ENCODE measurements at regions not wholly inside any gene's neighbourhood (a gene's known extent, or its start where the extent isn't known, plus 50 kb on each side); places are given as distances from the start of the nearest gene placed in this dataset.

DNA sequence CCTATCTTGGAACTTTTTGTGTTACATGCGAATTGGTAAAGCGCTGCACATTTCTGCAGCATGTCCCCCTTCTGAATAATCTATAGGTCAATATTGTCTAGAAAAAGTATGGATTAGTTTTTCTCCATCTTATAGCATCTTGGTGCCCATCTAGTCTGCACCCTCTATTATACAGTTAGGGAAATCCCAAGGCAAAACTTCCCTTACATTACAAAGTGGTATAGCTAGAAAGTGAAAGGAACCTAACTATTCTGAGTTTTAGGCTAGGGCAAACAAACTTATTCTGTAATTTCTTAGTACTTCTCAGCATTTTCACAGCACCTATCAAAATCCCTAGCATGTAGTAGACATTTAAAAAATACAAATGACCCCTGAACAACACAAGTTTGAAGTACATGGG, 133.5 kb upstream of the CCDC28A start:
- Mint-ChIP-seq H3K9me3 (no peaks in the 10 kb centered on the region), H3K27me3 (ENCODE audit: low read depth) (peaks cover 17% of the 10 kb centered on the region), H3K27ac (no peak overlapping the region), H3K4me3 (no peak overlapping the region), H3K36me3 (ENCODE audit: insufficient read depth in 2 of 2) (no peaks in the 10 kb centered on the region), H3K4me1 (ENCODE audit: low read depth) (no peaks in the 10 kb centered on the region)
- DNase-seq: no peak
- no peak for ATAC-seq (replicated peaks in 1 of 2)

DNA sequence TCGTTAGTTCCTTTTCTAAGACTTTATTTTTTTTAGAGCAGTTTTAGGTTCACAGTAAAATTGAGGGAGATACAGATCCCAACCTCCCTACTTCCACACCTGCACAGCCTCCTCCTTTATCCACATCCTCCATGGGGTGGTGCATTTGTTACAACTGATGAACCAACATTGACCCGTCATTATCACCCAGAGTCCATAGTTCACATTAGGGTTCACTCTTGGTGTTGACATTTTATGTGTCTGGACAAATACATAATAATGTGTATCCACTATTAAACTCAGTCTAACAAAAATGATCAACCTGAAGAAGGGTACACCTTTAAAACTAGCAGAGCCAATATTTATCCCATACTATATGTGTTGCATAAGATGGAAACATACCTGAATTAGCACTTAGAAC, 130.4 kb upstream of the CCDC28A start:
- H3K36me3 Mint-ChIP-seq (ENCODE audit: insufficient read depth in 2 of 2): no peaks in the 10 kb centered on the region
- DNase-seq (no peak), ATAC-seq (replicated peaks in 1 of 2) (no peak)
- H3K27me3 Mint-ChIP-seq (ENCODE audit: low read depth): no peaks in the 10 kb centered on the region
- no peak overlapping the region for H3K27ac Mint-ChIP-seq
- no peaks in the 10 kb centered on the region for H3K9me3 Mint-ChIP-seq
- H3K4me3 Mint-ChIP-seq: no peak overlapping the region
- no peaks in the 10 kb centered on the region for H3K4me1 Mint-ChIP-seq (ENCODE audit: low read depth)

DNA sequence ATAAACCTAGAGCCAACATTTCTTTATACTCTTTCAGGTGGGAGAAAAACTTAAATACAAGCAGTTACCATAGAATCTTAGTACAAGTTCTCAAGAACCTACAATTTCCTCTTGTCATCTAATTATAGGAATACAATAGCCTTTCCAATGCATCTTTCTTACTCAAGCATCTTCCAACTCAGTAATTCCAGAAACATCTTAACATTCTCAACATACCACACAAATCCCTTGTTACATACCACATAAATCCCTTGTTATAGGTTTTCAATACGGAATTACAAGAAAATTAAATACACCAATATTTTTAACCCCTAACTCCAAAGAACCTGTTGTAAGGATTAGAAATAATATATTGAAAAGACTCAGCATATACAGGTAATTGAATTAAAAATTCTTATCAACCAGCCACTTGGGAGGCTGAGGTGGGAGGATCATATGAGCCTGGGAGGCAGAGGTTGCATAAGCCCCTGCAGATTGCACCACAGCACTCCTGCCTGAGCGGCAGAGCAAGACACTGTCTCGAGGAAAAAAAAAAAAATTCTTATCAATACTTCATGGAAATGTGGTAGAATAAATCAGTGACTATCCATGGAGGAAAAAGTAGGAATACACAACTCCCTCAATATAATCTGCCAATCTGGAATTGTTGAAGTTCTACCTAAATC, 127.5 kb upstream of the CCDC28A start:
- Mint-ChIP-seq H3K4me1 (ENCODE audit: low read depth) (no peaks in the 10 kb centered on the region), H3K27ac (no peak overlapping the region), H3K9me3 (no peaks in the 10 kb centered on the region), H3K36me3 (ENCODE audit: insufficient read depth in 2 of 2) (no peaks in the 10 kb centered on the region), H3K27me3 (ENCODE audit: low read depth) (no peaks in the 10 kb centered on the region), H3K4me3 (no peak overlapping the region)
- ATAC-seq (replicated peaks in 1 of 2) (no peak), DNase-seq (no peak)

DNA sequence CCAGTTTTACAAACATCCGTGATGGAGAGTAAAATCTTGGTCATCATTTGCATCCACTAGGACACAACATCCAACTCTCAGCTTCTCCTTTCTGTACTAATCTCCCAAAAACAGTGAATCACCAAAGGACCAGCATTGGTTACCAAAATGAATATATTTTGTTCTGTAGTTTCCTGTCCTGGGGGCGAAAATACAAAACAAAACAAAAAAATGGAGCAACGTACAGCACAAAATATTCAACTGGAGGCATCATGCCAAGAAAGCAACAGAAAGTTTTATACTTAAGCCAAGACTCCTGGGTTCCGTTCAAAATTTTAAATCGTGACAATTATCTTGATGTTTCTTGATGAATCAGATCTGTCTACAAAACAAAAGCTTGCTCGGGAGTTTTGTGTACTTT, 126.6 kb upstream of the CCDC28A start:
- H3K4me1 Mint-ChIP-seq (ENCODE audit: low read depth): no peaks in the 10 kb centered on the region
- DNase-seq: no peak
- ATAC-seq (replicated peaks in 1 of 2): no peak
- H3K27me3 Mint-ChIP-seq (ENCODE audit: low read depth): no peaks in the 10 kb centered on the region
- H3K27ac Mint-ChIP-seq: no peak overlapping the region
- no peaks in the 10 kb centered on the region for H3K36me3 Mint-ChIP-seq (ENCODE audit: insufficient read depth in 2 of 2)
- no peaks in the 10 kb centered on the region for H3K9me3 Mint-ChIP-seq
- no peak overlapping the region for H3K4me3 Mint-ChIP-seq

DNA sequence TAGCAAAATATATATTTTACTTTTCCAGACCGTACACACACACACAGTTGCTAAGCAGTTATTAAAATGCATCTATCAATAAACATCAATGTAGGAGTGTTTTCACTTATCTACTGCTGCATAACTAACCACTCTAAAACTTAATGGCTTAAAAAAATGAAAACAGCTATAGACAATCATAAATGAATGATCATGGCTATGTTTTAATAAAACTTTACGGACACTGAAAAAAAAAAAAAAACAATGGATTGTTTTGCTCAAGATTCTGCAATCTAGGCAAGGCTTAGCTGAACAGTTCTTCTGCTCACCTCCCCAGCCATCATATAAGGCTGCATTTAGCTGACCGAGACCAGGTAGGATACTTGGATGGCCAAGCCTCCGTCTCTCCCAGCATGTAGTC, 125.4 kb upstream of the CCDC28A start:
- Mint-ChIP-seq H3K4me3 (no peak overlapping the region), H3K36me3 (ENCODE audit: insufficient read depth in 2 of 2) (no peaks in the 10 kb centered on the region), H3K27ac (no peak overlapping the region), H3K9me3 (no peaks in the 10 kb centered on the region), H3K27me3 (ENCODE audit: low read depth) (peaks cover 8% of the 10 kb centered on the region), H3K4me1 (ENCODE audit: low read depth) (peaks cover 1% of the 10 kb centered on the region)
- ATAC-seq (replicated peaks in 1 of 2) (no peak), DNase-seq (no peak)

DNA sequence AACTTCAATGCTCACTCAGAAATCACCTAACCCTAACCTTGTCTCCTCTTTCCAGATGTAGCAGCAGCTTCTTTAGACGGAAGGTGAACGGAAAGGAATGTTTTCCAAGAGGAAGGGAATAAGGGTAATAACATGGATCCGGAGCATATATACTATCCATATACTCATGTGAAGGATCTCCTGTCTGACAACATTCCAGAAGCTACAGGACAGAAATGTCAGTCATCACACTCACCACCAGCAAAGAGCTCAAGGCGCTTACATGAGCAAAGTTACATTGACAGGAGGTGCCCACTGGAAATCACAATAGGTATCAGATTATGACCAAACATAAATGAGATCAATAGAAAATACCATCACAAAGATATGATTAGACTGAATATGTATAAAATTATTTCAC, 122.1 kb upstream of the CCDC28A start:
- peaks cover 26% of the 10 kb centered on the region for H3K4me1 Mint-ChIP-seq (ENCODE audit: low read depth)
- no peak overlapping the region for H3K27ac Mint-ChIP-seq
- no peak for ATAC-seq (replicated peaks in 1 of 2)
- no peak overlapping the region for H3K4me3 Mint-ChIP-seq
- no peaks in the 10 kb centered on the region for H3K36me3 Mint-ChIP-seq (ENCODE audit: insufficient read depth in 2 of 2)
- H3K27me3 Mint-ChIP-seq (ENCODE audit: low read depth): peaks cover 32% of the 10 kb centered on the region
- no peak for DNase-seq
- H3K9me3 Mint-ChIP-seq: no peaks in the 10 kb centered on the region

DNA sequence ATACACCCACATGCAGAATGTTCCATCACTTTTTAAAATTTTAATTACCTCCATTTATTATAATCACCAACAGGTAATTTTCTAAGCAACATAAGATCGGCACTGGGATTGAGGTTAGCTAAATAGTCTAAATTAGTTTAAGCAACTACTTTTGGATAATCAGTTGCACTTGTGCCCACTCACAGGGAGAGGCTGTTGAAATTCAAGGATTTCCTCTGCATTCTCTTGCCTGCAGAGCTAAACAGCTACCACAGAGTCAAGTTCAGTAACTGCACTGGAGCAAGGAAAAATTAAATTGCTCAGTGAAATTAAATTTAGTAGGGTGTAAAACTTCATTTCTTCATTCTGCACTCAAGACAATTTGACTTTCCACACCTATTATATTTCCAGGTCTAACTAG, 120.7 kb upstream of the CCDC28A start:
- DNase-seq (no peak), ATAC-seq (replicated peaks in 1 of 2) (no peak)
- H3K9me3 Mint-ChIP-seq: no peaks in the 10 kb centered on the region
- peaks cover 26% of the 10 kb centered on the region for H3K4me1 Mint-ChIP-seq (ENCODE audit: low read depth)
- no peak overlapping the region for H3K4me3 Mint-ChIP-seq
- peaks cover 41% of the 10 kb centered on the region for H3K27me3 Mint-ChIP-seq (ENCODE audit: low read depth)
- H3K36me3 Mint-ChIP-seq (ENCODE audit: insufficient read depth in 2 of 2): no peaks in the 10 kb centered on the region
- no peak overlapping the region for H3K27ac Mint-ChIP-seq

DNA sequence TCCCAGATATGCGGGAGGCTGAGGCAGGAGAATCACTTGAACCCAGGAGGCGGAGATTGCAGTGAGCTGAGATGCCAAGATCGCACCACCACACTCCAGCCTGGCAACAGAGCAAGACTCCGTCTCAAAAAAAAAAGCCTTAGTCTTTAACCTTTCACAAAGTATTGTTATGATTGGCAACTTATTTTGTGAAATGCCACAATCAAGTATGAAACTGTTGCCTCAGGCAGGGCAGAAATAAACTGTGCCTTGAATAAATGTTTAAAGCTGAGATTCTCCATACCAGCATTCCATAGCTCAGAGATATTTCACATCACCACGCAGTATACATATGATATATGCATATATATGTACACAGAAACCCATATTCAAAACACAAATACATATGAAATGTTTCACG, 120.1 kb upstream of the CCDC28A start:
- Mint-ChIP-seq H3K27ac (no peak overlapping the region), H3K27me3 (ENCODE audit: low read depth) (peaks cover 41% of the 10 kb centered on the region), H3K4me3 (no peak overlapping the region), H3K36me3 (ENCODE audit: insufficient read depth in 2 of 2) (no peaks in the 10 kb centered on the region), H3K9me3 (no peaks in the 10 kb centered on the region), H3K4me1 (ENCODE audit: low read depth) (peaks cover 26% of the 10 kb centered on the region)
- ATAC-seq (replicated peaks in 1 of 2) (no peak), DNase-seq (no peak)

DNA sequence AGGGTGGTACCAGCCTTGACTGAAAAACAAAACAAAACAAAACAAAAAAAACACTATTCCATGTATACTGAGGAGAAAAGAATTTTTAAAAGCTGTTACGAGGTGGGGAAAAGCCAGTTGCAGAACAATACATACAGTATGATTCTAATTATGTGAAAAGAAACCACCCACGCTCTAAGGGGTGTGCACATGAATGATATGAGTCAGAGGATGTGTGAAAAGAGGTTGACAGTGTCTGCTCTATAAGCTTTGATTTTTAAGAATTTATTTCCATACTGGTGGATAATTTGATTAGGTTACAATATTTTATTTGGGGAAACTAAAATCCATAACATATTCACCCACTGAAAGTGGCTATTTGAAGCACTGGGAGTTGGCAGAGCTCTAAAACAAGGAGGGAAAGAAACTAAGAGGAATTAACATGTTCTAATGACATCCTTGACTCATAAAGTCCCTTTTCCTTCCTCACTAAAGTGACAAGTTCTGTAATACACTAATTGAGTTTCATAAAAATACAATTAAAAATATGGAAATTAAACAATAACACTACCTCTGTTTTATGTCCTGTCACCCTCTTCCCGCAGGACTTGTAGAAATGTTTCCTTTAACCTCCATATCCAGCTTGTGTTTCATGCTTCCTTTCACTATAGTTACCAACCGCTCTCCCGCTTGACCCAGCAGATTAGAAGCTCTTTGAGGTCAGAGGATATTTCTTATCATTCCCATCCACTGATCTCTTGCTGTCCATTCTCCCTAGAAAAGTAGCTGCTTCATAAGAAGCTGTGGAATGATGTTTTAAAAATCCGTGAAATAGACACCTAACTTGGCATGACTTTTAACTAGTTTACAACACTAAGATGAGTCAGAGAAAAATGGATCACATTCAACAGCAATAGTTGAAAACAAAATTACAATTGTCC, 118.6 kb upstream of the CCDC28A start:
- Mint-ChIP-seq H3K4me3 (peak overlapping the region in 1 of 2 donors; percentile 69), H3K4me1 (ENCODE audit: low read depth) (peaks cover 32% of the 10 kb centered on the region), H3K27me3 (ENCODE audit: low read depth) (peaks cover 43% of the 10 kb centered on the region), H3K27ac (peak overlapping the region; percentile 50), H3K9me3 (no peaks in the 10 kb centered on the region), H3K36me3 (ENCODE audit: insufficient read depth in 2 of 2) (no peaks in the 10 kb centered on the region)
- ATAC-seq (replicated peaks in 1 of 2) (peak; percentile 100), DNase-seq (peak; percentile 44 to 50)

DNA sequence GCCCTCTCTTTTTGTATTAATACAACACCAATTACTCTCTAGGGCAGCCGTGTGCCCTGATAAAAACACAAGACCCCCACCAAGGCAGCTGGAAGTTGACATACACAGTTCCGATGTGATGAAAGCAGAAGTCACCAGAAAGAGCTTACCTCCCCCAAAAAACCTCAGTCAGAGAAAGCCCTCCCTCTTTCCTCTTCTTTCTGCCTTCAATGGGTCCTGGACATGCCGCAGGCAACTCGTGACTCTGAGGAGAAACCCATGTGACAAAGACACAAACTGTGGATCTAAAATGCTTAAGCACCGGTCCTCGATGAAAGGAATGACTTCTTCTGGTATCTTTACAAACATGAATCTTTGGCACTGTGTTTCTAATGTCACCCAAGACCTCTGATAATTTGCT, 117.7 kb upstream of the CCDC28A start:
- DNase-seq (no peak), ATAC-seq (replicated peaks in 1 of 2) (no peak)
- Mint-ChIP-seq H3K4me1 (ENCODE audit: low read depth) (peaks cover 34% of the 10 kb centered on the region), H3K27me3 (ENCODE audit: low read depth) (peaks cover 46% of the 10 kb centered on the region), H3K4me3 (no peak overlapping the region), H3K9me3 (no peaks in the 10 kb centered on the region), H3K27ac (no peak overlapping the region), H3K36me3 (ENCODE audit: insufficient read depth in 2 of 2) (no peaks in the 10 kb centered on the region)

DNA sequence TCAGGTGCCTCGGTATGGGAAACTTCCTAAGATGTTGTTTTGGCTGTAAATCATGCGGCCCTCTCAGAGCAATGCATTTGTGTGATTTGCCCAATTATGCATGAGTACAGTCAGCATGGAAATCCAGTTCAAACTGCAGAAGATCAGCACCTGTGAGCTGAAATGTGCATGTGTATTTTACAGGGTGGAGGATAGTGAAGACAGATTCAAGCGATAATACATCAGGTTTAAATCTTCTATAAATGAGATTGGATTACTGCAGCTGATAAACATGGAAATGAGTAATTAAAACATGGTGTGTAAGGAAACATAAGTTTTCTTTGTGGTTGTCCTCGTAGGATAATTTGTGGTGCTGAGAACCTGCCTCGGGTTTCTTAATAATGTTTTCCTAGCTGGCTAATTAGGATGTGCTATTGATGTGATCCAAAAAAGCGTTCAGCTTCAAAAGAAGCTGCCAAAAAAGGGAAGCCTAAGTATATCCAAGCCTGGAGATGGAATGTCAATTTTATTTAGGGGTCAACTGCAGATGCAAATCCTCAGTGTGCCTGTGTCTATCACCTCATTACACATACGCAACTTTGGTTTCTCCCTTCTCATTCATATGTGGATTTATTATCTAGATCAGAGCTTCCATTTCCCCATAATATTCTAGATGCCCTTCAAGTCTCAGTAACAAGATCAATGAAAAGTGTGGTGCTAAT, 117.1 kb upstream of the CCDC28A start:
- Mint-ChIP-seq H3K36me3 (ENCODE audit: insufficient read depth in 2 of 2) (no peaks in the 10 kb centered on the region), H3K4me3 (no peak overlapping the region), H3K27ac (no peak overlapping the region), H3K4me1 (ENCODE audit: low read depth) (peaks cover 34% of the 10 kb centered on the region), H3K27me3 (ENCODE audit: low read depth) (peaks cover 46% of the 10 kb centered on the region), H3K9me3 (no peaks in the 10 kb centered on the region)
- DNase-seq (no peak), ATAC-seq (replicated peaks in 1 of 2) (no peak)

DNA sequence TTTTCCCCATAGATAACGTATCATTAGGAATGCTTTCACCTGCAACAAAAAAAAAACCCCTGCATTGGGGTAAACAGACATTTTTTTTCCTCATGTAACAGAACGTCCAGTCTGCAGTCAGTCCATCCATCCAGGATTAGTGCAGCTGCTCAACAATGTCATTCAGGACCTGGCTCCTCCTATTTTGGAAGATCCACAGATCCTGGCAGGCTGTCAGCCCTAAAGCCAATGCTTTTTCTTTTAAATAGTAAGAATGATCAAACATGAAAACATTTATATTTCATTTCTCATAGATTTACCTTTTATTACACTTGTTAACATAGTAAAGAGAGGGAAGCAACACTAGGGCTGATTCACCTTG, 116.5 kb upstream of the CCDC28A start:
- H3K36me3 Mint-ChIP-seq (ENCODE audit: insufficient read depth in 2 of 2): no peaks in the 10 kb centered on the region
- peaks cover 34% of the 10 kb centered on the region for H3K4me1 Mint-ChIP-seq (ENCODE audit: low read depth)
- H3K9me3 Mint-ChIP-seq: no peaks in the 10 kb centered on the region
- no peak overlapping the region for H3K27ac Mint-ChIP-seq
- no peak overlapping the region for H3K4me3 Mint-ChIP-seq
- DNase-seq: no peak
- H3K27me3 Mint-ChIP-seq (ENCODE audit: low read depth): peaks cover 46% of the 10 kb centered on the region
- ATAC-seq (replicated peaks in 1 of 2): no peak

DNA sequence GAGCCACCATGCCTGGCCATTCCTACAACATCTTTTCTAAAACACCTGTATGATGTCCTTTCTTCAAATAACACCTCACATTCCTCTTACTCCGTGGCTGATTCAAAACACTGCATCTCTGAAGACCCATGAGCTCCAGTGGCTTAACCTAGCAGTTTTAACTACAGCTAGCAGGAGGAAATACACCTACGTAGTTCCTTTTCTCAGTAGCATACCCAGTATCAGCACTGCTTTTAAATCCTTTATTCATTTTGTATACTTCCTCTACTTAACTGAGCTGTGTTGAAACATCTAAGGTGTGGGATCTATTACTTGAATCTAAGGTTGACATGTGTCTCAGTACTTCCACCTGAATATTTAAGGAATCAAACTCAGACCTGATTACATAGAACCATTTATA, 113.6 kb upstream of the CCDC28A start:
- H3K4me1 Mint-ChIP-seq (ENCODE audit: low read depth): peaks cover 14% of the 10 kb centered on the region
- DNase-seq: no peak
- no peaks in the 10 kb centered on the region for H3K9me3 Mint-ChIP-seq
- peak in 1 of 2 donors; percentile 31 for ATAC-seq (replicated peaks in 1 of 2)
- no peak overlapping the region for H3K27ac Mint-ChIP-seq
- no peaks in the 10 kb centered on the region for H3K36me3 Mint-ChIP-seq (ENCODE audit: insufficient read depth in 2 of 2)
- peak overlapping the region in 1 of 2 donors; percentile 23 for H3K4me3 Mint-ChIP-seq
- peaks cover 28% of the 10 kb centered on the region for H3K27me3 Mint-ChIP-seq (ENCODE audit: low read depth)
